ENCODE measurements at regions not wholly inside any gene's neighbourhood (a gene's known extent, or its start where the extent isn't known, plus 50 kb on each side); places are given as distances from the start of the nearest gene placed in this dataset.

DNA sequence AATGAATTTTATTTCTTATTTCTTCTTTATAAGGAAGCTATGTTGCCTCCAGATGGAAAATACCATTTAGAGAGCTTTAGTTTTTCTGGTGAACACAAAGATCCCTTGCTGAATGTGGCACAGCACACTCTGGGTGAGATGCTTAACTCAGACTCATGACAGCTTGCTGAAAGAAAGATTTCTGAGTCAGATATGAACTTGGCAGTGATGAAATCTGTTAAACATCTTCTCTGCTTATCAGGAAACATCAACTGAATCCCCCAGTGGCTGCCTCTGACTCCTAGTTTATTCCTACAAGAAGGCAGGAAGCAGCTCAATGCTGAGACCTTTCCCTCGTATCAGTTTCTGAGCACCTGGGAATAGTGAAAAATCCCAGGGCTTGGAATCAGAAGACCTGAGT, 162.8 kb downstream of the OSR1 start:
- H3K9me2 ChIP-seq (replicated peaks; ENCODE audit: control insufficient read depth, low read length), result no peaks in the 10 kb centered on the region
- no peak overlapping the region for H3K4me3 ChIP-seq (ENCODE audit: low read length)
- no peak overlapping the region for H3K27ac ChIP-seq (ENCODE audit: low read depth, low read length)
- H4K20me1 ChIP-seq (ENCODE audit: control insufficient read depth, insufficient read depth, low read depth, low read length), result no peaks in the 10 kb centered on the region
- TF ChIP-seq EZH2phosphoT487 (IDR thresholded peaks at IDR 0.05; ENCODE audit: borderline replicate concordance, low read length), result no peak
- TF ChIP-seq, protein P1, sequence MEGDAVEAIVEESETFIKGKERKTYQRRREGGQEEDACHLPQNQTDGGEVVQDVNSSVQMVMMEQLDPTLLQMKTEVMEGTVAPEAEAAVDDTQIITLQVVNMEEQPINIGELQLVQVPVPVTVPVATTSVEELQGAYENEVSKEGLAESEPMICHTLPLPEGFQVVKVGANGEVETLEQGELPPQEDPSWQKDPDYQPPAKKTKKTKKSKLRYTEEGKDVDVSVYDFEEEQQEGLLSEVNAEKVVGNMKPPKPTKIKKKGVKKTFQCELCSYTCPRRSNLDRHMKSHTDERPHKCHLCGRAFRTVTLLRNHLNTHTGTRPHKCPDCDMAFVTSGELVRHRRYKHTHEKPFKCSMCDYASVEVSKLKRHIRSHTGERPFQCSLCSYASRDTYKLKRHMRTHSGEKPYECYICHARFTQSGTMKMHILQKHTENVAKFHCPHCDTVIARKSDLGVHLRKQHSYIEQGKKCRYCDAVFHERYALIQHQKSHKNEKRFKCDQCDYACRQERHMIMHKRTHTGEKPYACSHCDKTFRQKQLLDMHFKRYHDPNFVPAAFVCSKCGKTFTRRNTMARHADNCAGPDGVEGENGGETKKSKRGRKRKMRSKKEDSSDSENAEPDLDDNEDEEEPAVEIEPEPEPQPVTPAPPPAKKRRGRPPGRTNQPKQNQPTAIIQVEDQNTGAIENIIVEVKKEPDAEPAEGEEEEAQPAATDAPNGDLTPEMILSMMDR (IDR thresholded peaks at IDR 0.05; ENCODE audit: low read depth, low read length, poor library complexity, severe bottlenecking), result no peak
- no peaks in the 10 kb centered on the region for H3K27me3 ChIP-seq (ENCODE audit: control insufficient read depth, low read length)
- H3K36me3 ChIP-seq (ENCODE audit: control insufficient read depth, low read length), result no peaks in the 10 kb centered on the region
- H3K9me3 ChIP-seq (ENCODE audit: control insufficient read depth, insufficient read depth, low read length), result no peaks in the 10 kb centered on the region
- no peaks in the 10 kb centered on the region for H3F3A ChIP-seq (ENCODE audit: control insufficient read depth, insufficient read depth)
- no peak overlapping the region for H3K4me2 ChIP-seq (ENCODE audit: low read length)
- H3K4me1 ChIP-seq (ENCODE audit: control insufficient read depth, low read length), result no peaks in the 10 kb centered on the region
- no peaks in the 10 kb centered on the region for H3K79me2 ChIP-seq (ENCODE audit: control insufficient read depth, low read length)

GRCh38 chr2:19189391-19189790, 169.0 kb downstream of the OSR1 start:
- H3K27me3 ChIP-seq (ENCODE audit: control insufficient read depth, low read length), result no peaks in the 10 kb centered on the region
- H3K9me2 ChIP-seq (replicated peaks; ENCODE audit: control insufficient read depth, low read length), result no peaks in the 10 kb centered on the region
- TF ChIP-seq EZH2phosphoT487 (IDR thresholded peaks at IDR 0.05; ENCODE audit: borderline replicate concordance, low read length), result no peak
- TF ChIP-seq, protein P1 (IDR thresholded peaks at IDR 0.05; ENCODE audit: low read depth, low read length, poor library complexity, severe bottlenecking), result no peak
- H3K27ac ChIP-seq (ENCODE audit: low read depth, low read length), result no peak overlapping the region
- no peaks in the 10 kb centered on the region for H3K9me3 ChIP-seq (ENCODE audit: control insufficient read depth, insufficient read depth, low read length)
- no peak overlapping the region for H3K4me2 ChIP-seq (ENCODE audit: low read length)
- H4K20me1 ChIP-seq (ENCODE audit: control insufficient read depth, insufficient read depth, low read depth, low read length), result no peaks in the 10 kb centered on the region
- H3K36me3 ChIP-seq (ENCODE audit: control insufficient read depth, low read length), result no peaks in the 10 kb centered on the region
- H3K4me1 ChIP-seq (ENCODE audit: control insufficient read depth, low read length), result no peaks in the 10 kb centered on the region
- H3F3A ChIP-seq (ENCODE audit: control insufficient read depth, insufficient read depth), result no peaks in the 10 kb centered on the region
- H3K79me2 ChIP-seq (ENCODE audit: control insufficient read depth, low read length), result no peaks in the 10 kb centered on the region
- no peak overlapping the region for H3K4me3 ChIP-seq (ENCODE audit: low read length)

- Histone ChIP-seq H3K27ac (ENCODE audit: low read depth, low read length) (no peak overlapping the region), H3K9me2 (replicated peaks; ENCODE audit: control insufficient read depth, low read length) (no peaks in the 10 kb centered on the region), H3K9me3 (ENCODE audit: control insufficient read depth, insufficient read depth, low read length) (no peaks in the 10 kb centered on the region), H3K27me3 (ENCODE audit: control insufficient read depth, low read length) (no peaks in the 10 kb centered on the region), H3K79me2 (ENCODE audit: control insufficient read depth, low read length) (no peaks in the 10 kb centered on the region), H3K36me3 (ENCODE audit: control insufficient read depth, low read length) (no peaks in the 10 kb centered on the region), H3K4me2 (ENCODE audit: low read length) (no peak overlapping the region), H4K20me1 (ENCODE audit: control insufficient read depth, insufficient read depth, low read depth, low read length) (no peaks in the 10 kb centered on the region), H3K4me1 (ENCODE audit: control insufficient read depth, low read length) (no peaks in the 10 kb centered on the region), H3F3A (ENCODE audit: control insufficient read depth, insufficient read depth) (no peaks in the 10 kb centered on the region), H3K4me3 (ENCODE audit: low read length) (no peak overlapping the region)
- no peak for TF ChIP-seq EZH2phosphoT487 (IDR thresholded peaks at IDR 0.05; ENCODE audit: borderline replicate concordance, low read length)
- TF ChIP-seq, protein P1 (IDR thresholded peaks at IDR 0.05; ENCODE audit: low read depth, low read length, poor library complexity, severe bottlenecking), result no peak
These were observed 171.0 kb downstream of the OSR1 start for GRCh38 chr2:19187323-19188020.

All from DOHH2 (cell line).